GM18508 (cell line): ENCODE measurements at regions not wholly inside any gene's neighbourhood (a gene's known extent, or its start where the extent isn't known, plus 50 kb on each side); places are given as distances from the start of the nearest gene placed in this dataset.

Experiments used
- ATAC-seq: cut with Tn5 transposase; IDR thresholded peaks from one replicate; pipeline ENCODE4 v1.9.1; 2021; ENCODE audit warnings: moderate number of reproducible peaks; ENCODE audit not compliant: insufficient read depth, unreplicated experiment

- no peak for ATAC-seq
Measured at GRCh38 chr16:85162478-85163277, 50.4 kb upstream of the CIBAR2 start.

DNA sequence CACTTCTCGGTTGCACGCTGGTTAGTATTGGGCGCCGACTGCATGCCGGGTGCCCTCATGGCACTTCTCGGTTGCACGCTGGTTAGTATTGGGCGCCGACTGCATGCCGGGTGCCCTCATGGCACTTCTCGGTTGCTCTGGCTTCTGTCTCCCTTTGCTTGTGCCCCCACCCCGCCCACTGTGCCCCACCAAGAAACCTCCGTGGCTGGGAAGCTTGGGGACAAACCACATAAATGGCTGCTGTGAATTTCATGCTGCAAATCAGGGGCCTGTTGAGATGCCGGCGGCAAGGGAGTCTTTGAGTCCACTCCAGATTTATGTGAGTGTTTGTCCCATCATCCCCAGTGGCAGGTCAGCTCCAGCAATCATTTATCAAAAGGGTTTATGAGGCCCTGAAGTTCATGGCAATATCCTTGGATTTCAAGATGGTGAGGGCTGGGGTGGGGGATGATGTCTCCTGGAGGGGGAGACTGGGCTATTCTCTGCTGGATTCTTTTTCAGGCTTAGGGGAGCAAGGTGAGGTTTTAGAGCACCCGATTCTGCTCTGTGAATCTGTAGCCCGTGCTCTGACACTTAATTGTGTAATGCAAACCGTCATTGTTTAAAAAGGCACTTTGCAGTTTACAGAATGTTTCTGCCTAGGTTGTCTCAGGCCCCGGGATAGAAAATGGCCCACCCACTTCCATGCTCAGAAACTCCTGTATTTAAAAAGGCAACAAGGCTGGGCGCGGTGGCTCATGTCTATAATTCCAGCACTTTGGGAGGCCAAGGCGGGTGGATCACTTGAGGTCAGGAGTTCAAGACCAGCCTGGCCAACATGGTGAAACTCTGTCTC lies 51.2 kb upstream of the CIBAR2 start:
- no peak for ATAC-seq

- no peak for ATAC-seq
Measured at GRCh38 chr16:85164431-85164830, 52.2 kb upstream of the CIBAR2 start.

- ATAC-seq, result no peak
Measured at GRCh38 chr16:85164838-85165516, 52.7 kb upstream of the CIBAR2 start.

DNA sequence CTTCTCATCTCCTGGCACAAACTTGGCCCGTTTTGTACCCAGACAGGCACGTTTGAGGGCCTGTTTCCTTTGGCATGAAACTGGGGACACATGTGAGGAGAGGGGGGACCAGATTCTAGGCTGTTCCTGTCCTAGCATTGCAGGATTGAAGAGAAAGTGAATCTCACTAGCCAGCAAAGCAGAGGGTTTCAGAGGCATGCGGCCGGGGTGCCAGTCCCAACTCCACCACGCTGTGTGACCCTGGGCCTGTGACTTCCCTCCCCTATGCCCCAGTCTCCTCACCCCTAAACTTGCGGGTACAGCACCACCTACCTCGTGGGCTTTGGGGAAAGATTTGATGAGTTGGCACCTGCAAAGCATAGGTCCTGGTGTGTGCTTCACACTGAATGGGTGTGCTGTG lies 53.5 kb upstream of the CIBAR2 start:
- no peak for ATAC-seq

- ATAC-seq, result no peak
Measured at GRCh38 chr16:85166281-85166680, 54.0 kb upstream of the CIBAR2 start.

DNA sequence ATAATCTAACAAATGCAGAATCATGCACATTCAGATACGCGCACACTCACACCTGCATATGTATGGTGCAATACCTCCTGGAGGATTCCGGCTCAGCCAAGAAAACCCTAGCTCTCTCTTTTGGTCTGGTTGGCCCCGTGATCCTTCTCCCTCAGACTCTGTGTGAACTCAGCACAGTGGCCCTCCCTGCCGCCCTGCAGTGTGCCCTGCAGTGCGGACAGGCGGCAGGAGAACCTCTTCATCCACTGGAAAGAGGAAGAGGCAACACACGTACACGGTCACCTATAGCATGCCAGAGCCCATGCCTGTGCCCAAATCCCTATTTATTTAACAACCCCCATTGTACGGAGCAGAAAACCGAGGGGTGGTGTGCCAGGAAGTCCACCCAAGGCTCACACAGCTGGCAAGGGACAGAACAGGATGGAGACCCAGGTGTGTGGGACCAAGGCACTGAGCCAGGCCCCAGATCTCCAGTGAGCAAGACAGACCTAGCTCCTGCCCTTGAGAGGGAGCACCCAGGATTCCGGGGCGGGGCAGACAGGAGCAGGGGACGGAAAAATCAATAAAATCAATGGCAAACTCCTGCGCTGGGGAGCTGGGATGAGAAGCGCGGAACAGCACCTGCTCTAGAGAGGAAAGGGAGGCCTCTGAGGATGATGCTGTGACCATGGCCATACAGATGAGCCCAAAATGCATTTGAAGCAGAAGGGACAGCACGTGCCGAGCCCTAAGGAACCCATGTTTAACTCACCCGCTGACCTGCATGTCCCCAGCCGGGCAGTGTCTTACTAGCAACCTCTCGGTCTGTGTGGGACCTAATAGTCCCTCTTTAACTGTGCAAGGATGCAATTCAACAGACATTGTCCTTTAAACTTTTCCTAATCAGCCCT lies 54.7 kb upstream of the CIBAR2 start:
- no peak for ATAC-seq

DNA sequence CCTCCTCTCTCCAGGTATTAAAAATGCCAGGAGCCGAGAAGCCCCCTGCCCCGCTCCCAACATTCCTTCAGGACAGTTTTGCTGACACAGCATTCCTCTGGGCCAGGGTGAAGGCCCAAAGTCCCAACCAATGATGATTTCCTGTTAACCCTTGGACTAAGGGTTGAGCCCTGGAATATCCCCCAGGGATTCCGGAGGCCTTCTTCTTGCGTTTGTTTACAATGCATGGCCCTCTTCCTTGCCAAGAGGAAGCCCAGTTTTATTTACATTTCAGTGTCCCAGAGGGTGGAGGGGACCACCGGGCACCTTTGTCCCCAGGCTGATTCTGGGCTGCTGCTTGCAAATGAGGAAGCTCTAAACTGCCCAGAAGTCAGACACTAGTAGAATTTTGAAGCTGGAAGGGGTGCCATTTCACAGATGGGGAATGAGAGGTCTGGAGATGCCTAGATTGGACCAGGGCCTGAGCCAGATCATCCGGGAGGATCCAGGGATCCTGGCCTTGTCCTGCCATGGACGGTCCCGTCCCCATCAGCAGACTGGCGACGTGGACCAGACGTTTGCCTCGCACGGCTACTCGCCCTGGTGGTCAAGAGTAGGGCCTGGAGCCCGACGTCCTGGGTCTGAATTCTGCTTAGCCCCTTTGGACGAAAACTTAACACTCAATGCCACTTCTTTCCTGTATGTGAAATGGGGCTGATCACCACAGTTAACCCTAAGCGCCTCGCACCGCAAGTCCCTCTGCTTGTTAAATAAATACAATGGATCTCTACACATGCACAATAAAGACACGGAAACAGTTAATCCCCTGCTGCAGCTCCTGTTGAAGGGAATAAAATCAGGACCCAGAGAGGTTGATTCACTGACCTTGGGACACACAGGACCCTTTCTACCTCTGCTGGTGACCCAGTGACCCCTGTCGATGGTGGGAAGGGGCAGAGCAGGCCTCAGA lies 55.6 kb upstream of the CIBAR2 start:
- no peak for ATAC-seq

DNA sequence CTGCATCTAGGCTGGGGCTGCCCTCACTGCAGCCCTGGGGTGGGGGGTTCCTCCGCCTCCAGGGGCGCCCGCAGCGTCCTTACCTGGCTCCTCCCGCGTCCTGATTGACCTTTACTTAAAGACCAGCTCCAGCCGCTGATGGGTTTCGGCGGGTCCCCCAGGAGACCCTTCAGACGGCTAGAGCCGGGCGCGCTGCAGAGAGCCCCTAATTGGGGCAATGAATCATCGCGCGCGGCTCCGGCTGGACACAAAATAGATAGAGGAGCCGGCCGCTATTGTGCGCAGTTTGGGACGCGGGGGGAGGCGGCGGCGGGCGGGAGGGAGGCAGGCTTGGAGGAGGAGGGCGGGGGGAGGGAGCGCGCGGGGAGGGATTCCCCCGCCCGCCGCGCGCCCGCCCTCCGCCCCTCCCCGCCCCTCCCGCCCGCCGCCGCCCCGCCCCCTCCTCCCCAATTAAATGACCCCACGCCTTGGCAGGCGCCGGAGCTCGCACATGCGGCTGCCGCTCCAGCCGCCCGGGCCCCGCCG lies 56.5 kb upstream of the CIBAR2 start:
- no peak for ATAC-seq

DNA sequence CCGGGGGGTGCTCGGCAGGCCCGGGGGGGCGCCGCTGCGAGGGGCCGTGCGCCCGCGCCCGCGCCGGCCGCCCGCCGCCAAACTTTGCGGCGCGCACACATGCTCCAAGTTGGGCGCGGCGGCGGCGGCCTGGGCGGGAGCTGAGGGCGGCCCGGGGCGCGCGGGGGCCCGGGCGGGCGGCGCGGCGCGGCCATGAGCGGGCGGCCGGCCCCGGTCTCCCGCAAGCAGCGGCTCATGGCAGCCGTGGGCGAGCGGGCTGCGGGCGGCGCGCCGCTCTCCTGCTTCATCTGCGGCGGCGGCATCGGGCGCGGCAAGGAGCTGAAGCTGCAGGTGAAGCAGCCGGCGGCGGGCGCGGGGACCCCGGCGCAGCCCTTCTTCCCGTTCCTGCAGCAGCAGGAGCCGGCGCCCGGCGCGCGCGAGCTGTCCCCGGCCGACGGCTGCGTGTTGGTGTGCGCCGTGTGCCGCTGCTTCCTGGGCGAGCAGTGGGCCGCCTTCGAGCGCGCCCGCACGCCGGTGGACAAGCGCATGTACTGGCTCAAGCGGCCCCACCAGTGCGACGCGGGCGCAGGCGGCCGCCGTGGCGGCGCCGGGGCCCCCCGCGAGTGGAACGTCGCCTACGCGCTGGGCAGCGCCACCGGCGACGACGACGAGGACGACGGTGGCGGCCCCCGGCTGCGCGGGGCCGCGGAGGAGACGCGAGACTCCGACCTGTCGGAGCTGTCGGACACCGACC lies 57.2 kb upstream of the CIBAR2 start:
- no peak for ATAC-seq

DNA sequence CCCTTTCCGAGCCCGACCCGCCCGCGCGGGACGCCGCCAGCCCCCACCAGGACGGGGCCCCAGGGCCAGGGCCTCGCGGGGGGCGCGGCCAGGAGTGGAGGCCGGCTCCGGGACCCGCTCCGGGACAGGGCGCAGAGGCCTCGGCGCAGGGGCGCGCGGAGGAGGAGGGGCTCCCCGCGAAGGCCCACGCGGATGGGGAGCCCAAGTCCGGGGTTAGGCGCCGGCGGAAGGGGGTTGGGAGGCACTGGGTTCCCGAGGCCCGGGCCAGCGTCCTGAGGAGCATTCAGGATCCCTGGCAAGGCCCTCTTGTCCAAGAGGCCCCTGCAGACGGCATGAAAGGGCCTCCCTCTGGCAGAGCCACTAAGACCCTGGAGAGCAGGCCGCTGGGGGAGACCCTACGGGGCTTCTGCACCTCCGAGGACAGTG lies 57.8 kb upstream of the CIBAR2 start:
- ATAC-seq, result no peak

GRCh38 chr16:85170590-85171003 lies 58.3 kb upstream of the CIBAR2 start:
- ATAC-seq, result no peak

DNA sequence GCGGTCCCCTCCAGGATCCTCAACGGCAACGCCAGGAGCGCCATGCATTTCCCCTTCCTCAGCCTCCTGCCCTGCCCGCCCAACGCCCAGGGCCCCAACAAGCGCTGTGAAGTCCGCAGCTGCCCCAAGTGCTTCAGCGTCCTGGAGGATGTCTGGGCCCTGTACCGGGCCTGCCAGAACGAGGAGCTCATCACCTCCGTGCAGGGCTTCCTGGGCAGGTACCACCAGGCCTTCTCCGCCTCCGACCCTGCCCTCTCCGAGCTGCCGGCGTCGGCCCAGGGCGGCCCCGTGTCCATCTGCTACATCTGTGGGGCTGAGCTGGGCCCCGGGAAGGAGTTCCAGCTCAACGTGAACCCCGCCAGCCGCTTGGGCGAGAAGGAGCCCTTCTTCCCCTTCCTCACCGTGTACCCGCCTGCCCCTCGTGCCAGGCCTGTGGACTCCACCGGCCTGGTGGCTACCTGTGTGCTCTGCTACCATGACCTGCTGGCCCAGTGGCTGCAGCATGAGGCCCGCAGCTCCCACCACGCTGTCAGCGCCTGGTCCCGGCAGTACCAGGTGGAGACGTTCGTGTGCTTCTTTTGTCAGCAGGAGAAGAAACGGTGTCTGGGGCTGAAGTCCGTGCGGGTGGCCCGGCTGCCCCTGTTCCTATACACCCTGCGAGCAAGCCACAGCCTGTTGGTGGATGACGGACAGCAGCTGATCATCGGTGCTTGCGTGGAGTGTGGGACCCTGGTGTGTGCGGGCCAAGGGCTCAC lies 58.9 kb upstream of the CIBAR2 start:
- no peak for ATAC-seq

DNA sequence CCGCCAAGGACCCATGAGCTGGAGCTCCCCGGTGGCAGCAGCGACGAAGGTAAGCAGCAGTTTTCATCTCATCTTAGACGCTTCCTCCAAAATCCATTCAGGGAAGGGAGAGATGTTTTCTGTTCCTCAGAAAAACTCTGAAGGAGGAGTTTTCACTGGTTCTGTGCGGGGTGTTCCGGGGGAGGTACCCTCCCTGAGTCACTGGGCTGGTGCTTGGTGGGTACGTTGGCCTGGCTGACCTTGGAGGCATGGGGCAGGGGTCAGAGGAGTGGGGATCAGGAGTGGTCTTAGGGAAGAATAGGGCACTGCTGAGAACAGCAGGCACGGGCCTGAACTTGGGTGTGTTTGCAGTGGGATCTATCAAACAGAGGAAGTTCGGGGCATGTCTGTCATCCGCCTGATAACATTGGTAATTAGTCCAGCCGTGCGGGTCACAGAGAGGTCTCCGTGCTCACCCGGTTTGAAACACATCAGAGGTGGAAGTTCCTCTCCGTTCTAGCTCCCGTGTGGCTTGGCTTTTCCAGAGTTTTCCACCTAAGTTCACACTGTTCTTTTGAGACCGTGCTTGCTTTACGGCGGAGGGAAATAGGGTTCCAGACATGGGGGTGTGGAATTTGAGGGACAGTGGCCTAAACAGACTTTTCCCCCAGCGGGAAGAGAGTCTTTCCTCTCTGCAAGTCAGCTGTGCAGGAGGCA lies 59.6 kb upstream of the CIBAR2 start:
- ATAC-seq, result no peak

DNA sequence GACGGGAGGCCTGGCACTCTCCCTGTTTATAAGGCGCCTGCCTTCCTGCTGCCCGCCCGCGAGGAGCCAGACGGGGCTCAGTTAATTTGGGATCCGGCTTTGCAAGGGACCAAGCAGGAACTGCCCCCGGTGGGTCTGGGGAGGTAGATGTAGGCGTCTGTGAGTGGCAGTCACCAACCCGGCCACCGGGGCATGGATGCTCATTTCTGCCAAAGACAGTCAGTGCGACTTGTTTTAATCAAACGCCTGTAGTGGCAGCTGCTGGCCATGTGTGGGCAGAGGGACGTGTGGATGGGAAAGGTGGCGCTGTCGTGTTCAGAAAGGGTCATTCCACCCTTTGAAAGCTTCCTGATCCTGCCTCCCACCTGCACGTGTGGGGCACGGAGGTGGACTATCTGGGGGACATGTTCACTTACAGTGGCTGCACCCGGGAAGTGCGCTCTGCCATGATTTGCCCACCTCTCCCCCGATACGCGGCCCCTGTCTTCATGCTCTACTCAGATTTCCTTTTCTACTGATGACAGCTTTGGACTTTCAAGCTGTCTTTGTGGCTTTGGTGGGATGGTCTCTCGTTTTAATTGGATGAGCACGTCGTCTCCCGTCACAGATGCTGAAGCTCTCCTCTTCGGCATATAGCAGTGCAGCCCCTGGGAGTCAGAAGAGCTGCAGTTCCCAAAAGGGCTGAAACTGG lies 60.3 kb upstream of the CIBAR2 start:
- ATAC-seq, result no peak
